HEK293T (cell line): ENCODE measurements at regions not wholly inside any gene's neighbourhood (a gene's known extent, or its start where the extent isn't known, plus 50 kb on each side); places are given as distances from the start of the nearest gene placed in this dataset.

Experiments used
- BHLHE40 ChIP-seq: fragments of 450-650 bp; IDR thresholded peaks from 2 replicates; pipeline ENCODE4 v1.6.1; 2016; ENCODE audit warnings: mild to moderate bottlenecking, moderate library complexity, borderline replicate concordance
- CTBP1 ChIP-seq: fragments of 450-650 bp; IDR thresholded peaks from 2 replicates; pipeline ENCODE4 v1.6.1; 2016; ENCODE audit warnings: borderline replicate concordance
- ELF4 ChIP-seq: fragments of 450-650 bp; IDR thresholded peaks from 2 replicates; pipeline ENCODE4 v1.6.1; 2017; ENCODE audit warnings: antibody characterized with exemption
- FOXA1 ChIP-seq: fragments of 450-650 bp; IDR thresholded peaks from 2 replicates; pipeline ENCODE4 v1.6.1; 2016; ENCODE audit warnings: mild to moderate bottlenecking
- FOXK2 ChIP-seq: fragments of 450-650 bp; IDR thresholded peaks from 2 replicates; pipeline ENCODE4 v1.6.1; 2016; ENCODE audit warnings: mild to moderate bottlenecking
- FOXM1 ChIP-seq: fragments of 450-650 bp; IDR thresholded peaks from 2 replicates; pipeline ENCODE4 v1.6.1; 2017; ENCODE audit warnings: mild to moderate bottlenecking, borderline replicate concordance
- HDGF ChIP-seq: fragments of 450-650 bp; IDR thresholded peaks from 2 replicates; pipeline ENCODE4 v1.6.1; 2017; ENCODE audit warnings: antibody characterized with exemption, borderline replicate concordance
- L3MBTL2 ChIP-seq: fragments of 450-650 bp; conservative IDR thresholded peaks from 2 replicates; pipeline ENCODE4 v1.6.1; 2016; ENCODE audit warnings: mild to moderate bottlenecking
- SP1 ChIP-seq: fragments of 450-650 bp; IDR thresholded peaks from 2 replicates; pipeline ENCODE4 v1.6.1; 2017
- SUZ12 ChIP-seq: fragments of 450-650 bp; IDR thresholded peaks from 2 replicates; pipeline ENCODE4 v1.6.1; 2016; ENCODE audit warnings: mild to moderate bottlenecking
- ZNF384 ChIP-seq: fragments of 450-650 bp; IDR thresholded peaks from 2 replicates; pipeline ENCODE4 v1.6.1; 2016

- TF ChIP-seq BHLHE40: no peak
- no peak for TF ChIP-seq SUZ12
- TF ChIP-seq FOXM1: no peak
- TF ChIP-seq SP1: no peak
- no peak for TF ChIP-seq HDGF
- TF ChIP-seq ELF4: no peak
- TF ChIP-seq CTBP1: no peak
- no peak for TF ChIP-seq L3MBTL2
- no peak for TF ChIP-seq FOXA1
- TF ChIP-seq FOXK2: no peak
- no peak for TF ChIP-seq ZNF384
Observed at GRCh38 chr3:72203613-72204349, 418.8 kb upstream of the PROK2 start.
